ENCODE measurements at regions not wholly inside any gene's neighbourhood (a gene's known extent, or its start where the extent isn't known, plus 50 kb on each side); places are given as distances from the start of the nearest gene placed in this dataset.

GRCh38 chr2:4370422-4371090, 667.2 kb downstream of the DCDC2C start:
- no peak for TF ChIP-seq CTCF (IDR thresholded peaks at IDR 0.05)
- TF ChIP-seq POLR2A (IDR thresholded peaks at IDR 0.05), result no peak

Data from thyroid gland (tissue), 4 donors.